Neuronal stem cell (in vitro differentiated cells): ENCODE measurements at regions not wholly inside any gene's neighbourhood (a gene's known extent, or its start where the extent isn't known, plus 50 kb on each side); places are given as distances from the start of the nearest gene placed in this dataset.

Experiments used
- DNase-seq: peaks from one replicate; pipeline ENCODE4 v3.0.0-alpha.2; 2013; ENCODE audit warnings: low spot score
- H2AFZ ChIP-seq: one replicate; pipeline ENCODE4 v1.6.1; 2013; ENCODE audit warnings: mild to moderate bottlenecking, low read length, inconsistent platforms
- H2AK5ac ChIP-seq: 2 replicates; pipeline ENCODE4 v1.6.1; 2013; ENCODE audit warnings: low read depth, mild to moderate bottlenecking, inconsistent platforms, low read length, moderate library complexity, mixed read lengths
- H2BK120ac ChIP-seq: 2 replicates; pipeline ENCODE4 v1.6.1; 2013; ENCODE audit warnings: low read depth, mild to moderate bottlenecking, inconsistent platforms, low read length, moderate library complexity, mixed read lengths
- H2BK12ac ChIP-seq: one replicate; pipeline ENCODE4 v1.6.1; 2013; ENCODE audit warnings: low read length, inconsistent platforms
- H2BK15ac ChIP-seq: 2 replicates; pipeline ENCODE4 v1.6.1; 2013; ENCODE audit warnings: mild to moderate bottlenecking, low read length, inconsistent platforms, mixed read lengths
- H2BK5ac ChIP-seq: one replicate; pipeline ENCODE4 v1.6.1; 2013; ENCODE audit warnings: inconsistent platforms, mild to moderate bottlenecking, low read length, moderate library complexity
- H3K14ac ChIP-seq: one replicate; pipeline ENCODE4 v1.6.1; 2013; ENCODE audit warnings: low read length, inconsistent platforms
- H3K18ac ChIP-seq: 2 replicates; pipeline ENCODE4 v1.6.1; 2013; ENCODE audit warnings: low read length, inconsistent platforms
- H3K23ac ChIP-seq: 2 replicates; pipeline ENCODE4 v1.6.1; 2013; ENCODE audit warnings: low read depth, mild to moderate bottlenecking, mixed read lengths, low read length, inconsistent platforms; ENCODE audit not compliant: poor library complexity
- H3K27ac ChIP-seq: replicated peaks from 3 replicates; pipeline ENCODE4 v1.5.1; 2013; ENCODE audit warnings: low read length, inconsistent platforms
- H3K27me3 ChIP-seq, 3 experiments: 2 replicates each; pipeline ENCODE4 v1.6.1; 2013; ENCODE audit warnings: low read length in 3 of 3, mild to moderate bottlenecking in 2 of 3, inconsistent platforms in 1 of 3, low read depth in 1 of 3, mixed read lengths in 1 of 3, moderate library complexity in 1 of 3; ENCODE audit not compliant: control insufficient read depth in 3 of 3, insufficient read depth in 3 of 3
- H3K36me3 ChIP-seq, 2 donors: replicated peaks in 1 of 2; 2 replicates each; pipeline ENCODE4 v1.6.1; 2013; ENCODE audit warnings: low read length in 2 of 2; ENCODE audit not compliant: control insufficient read depth in 2 of 2, insufficient read depth in 2 of 2
- H3K4ac ChIP-seq: 2 replicates; pipeline ENCODE4 v1.6.1; 2013; ENCODE audit warnings: inconsistent platforms, mild to moderate bottlenecking, low read length, moderate library complexity
- H3K4me1 ChIP-seq, 2 donors: 1 replicate in 1 of 2; 2 replicates in 1 of 2; pipeline ENCODE4 v1.6.1; 2013; ENCODE audit warnings: low read length in 2 of 2, low read depth in 1 of 2; ENCODE audit not compliant: control insufficient read depth in 2 of 2, insufficient read depth in 1 of 2
- H3K4me2 ChIP-seq: one replicate; pipeline ENCODE4 v1.6.1; 2013; ENCODE audit warnings: mild to moderate bottlenecking, low read length, inconsistent platforms; ENCODE audit not compliant: insufficient read depth, poor library complexity, severe bottlenecking
- H3K4me3 ChIP-seq, 2 donors: 2 replicates each; pipeline ENCODE4 v1.5.1; 2013; ENCODE audit warnings: low read length in 2 of 2, mild to moderate bottlenecking in 2 of 2, inconsistent platforms in 1 of 2, moderate library complexity in 1 of 2
- H3K79me1 ChIP-seq: one replicate; pipeline ENCODE4 v1.6.1; 2013; ENCODE audit warnings: low read depth, mild to moderate bottlenecking, inconsistent platforms, low read length, moderate library complexity
- H3K9ac ChIP-seq: one replicate; pipeline ENCODE4 v1.6.1; 2013; ENCODE audit warnings: mild to moderate bottlenecking, low read depth, low read length, inconsistent platforms; ENCODE audit not compliant: poor library complexity
- H3K9me3 ChIP-seq, 2 donors: replicated peaks in 1 of 2; 2 replicates each; pipeline versions ENCODE3 to v1.6.1; 2013; ENCODE audit warnings: low read length in 2 of 2, mild to moderate bottlenecking in 2 of 2, inconsistent platforms in 1 of 2, low read depth in 1 of 2, mixed read lengths in 1 of 2, moderate library complexity in 1 of 2; ENCODE audit not compliant: control insufficient read depth in 2 of 2, insufficient read depth in 1 of 2
- H4K8ac ChIP-seq: one replicate; pipeline ENCODE4 v1.6.1; 2013; ENCODE audit warnings: low read depth, mild to moderate bottlenecking, inconsistent platforms, low read length, moderate library complexity
- H4K91ac ChIP-seq: one replicate; pipeline ENCODE4 v1.6.1; 2013; ENCODE audit warnings: low read length, low read depth, mild to moderate bottlenecking, inconsistent platforms; ENCODE audit not compliant: poor library complexity
- WGBS, 2 donors: extraction: QIAGEN DNeasy Blood & Tissue Kit; methylation state at CpG; one replicate each; pipeline ENCODE4 v1.1.7; 2013; ENCODE audit warnings: missing lambda C conversion rate in 2 of 2, mixed read lengths in 1 of 2; ENCODE audit not compliant: insufficient read length in 2 of 2, insufficient replicate concordance in 1 of 2; ENCODE audit errors: extremely low coverage in 2 of 2; 5-methylcytosine and 5-hydroxymethylcytosine counted together

DNA sequence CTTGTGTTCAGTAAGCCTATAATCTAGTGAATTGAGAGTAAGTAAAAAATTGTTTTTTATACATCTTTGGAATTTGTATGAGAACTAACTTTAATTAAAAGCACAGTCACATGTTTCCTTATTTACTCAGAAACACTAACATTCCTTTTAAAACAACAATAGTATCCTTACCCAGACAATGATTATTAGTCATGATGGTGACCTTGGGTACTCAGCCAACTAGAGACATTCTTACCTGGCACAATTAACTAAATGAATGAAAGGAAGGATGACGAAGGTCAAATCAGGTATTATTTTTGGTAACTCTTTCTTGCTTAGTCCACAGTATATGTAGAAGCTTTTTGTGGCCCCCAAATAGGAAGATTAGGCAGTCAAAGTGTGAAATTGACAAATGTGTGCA lies 901.0 kb downstream of the FAT4 start:
- no peaks in the 10 kb centered on the region for H3K4me1 ChIP-seq
- no peak overlapping the region for H2AFZ ChIP-seq
- H2AK5ac ChIP-seq, result no peak overlapping the region
- no peak overlapping the region for H3K4me3 ChIP-seq
- no peak overlapping the region for H2BK15ac ChIP-seq
- no peaks in the 10 kb centered on the region for H3K36me3 ChIP-seq
- no peaks in the 10 kb centered on the region for H3K9me3 ChIP-seq
- no peak overlapping the region for H3K23ac ChIP-seq
- no peak overlapping the region for H4K8ac ChIP-seq
- no CpG with 5 or more reads among the region's 1 CpG for WGBS, 2 donors
- H3K14ac ChIP-seq, result no peak overlapping the region
- H3K4me2 ChIP-seq, result no peak overlapping the region
- no peak for DNase-seq
- H2BK120ac ChIP-seq, result no peak overlapping the region
- H4K91ac ChIP-seq, result no peak overlapping the region
- H3K9ac ChIP-seq, result no peak overlapping the region
- H3K18ac ChIP-seq, result no peak overlapping the region
- no peak overlapping the region for H3K27ac ChIP-seq
- no peaks in the 10 kb centered on the region for H3K27me3 ChIP-seq
- H3K79me1 ChIP-seq, result no peaks in the 10 kb centered on the region
- no peak overlapping the region for H2BK12ac ChIP-seq
- H3K4ac ChIP-seq, result no peak overlapping the region
- no peak overlapping the region for H2BK5ac ChIP-seq

DNA sequence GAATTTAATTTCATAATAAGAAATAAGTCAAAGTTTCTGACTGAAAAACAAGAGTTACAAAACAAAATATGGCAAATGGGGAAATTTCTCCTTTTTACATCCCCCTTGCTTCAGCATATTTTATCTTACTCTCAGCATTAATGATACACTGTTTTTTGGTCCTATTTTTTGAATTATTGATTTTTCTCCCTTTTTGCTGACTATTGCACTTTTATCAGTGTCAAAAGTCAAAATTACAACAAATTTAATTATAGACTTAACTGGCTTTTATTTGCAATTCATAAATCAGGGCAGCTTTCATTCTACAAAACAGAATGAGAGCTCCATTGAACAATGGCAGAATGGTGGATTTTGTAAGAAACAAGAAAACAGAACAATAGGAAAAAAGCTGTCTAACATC lies 901.9 kb downstream of the FAT4 start:
- Histone ChIP-seq H3K4me3 (no peak overlapping the region), H3K23ac (no peak overlapping the region), H3K36me3 (no peaks in the 10 kb centered on the region), H3K79me1 (no peaks in the 10 kb centered on the region), H3K27me3 (no peaks in the 10 kb centered on the region), H2BK12ac (no peak overlapping the region), H3K14ac (no peak overlapping the region), H3K4me1 (no peaks in the 10 kb centered on the region), H2BK5ac (no peak overlapping the region), H3K18ac (no peak overlapping the region), H3K4me2 (no peak overlapping the region), H2AFZ (peak overlapping the region; percentile 23), H3K4ac (no peak overlapping the region), H4K8ac (no peak overlapping the region), H3K27ac (no peak overlapping the region), H3K9me3 (no peaks in the 10 kb centered on the region), H4K91ac (no peak overlapping the region), H2AK5ac (no peak overlapping the region), H2BK120ac (no peak overlapping the region), H2BK15ac (no peak overlapping the region), H3K9ac (no peak overlapping the region)
- no peak for DNase-seq

DNA sequence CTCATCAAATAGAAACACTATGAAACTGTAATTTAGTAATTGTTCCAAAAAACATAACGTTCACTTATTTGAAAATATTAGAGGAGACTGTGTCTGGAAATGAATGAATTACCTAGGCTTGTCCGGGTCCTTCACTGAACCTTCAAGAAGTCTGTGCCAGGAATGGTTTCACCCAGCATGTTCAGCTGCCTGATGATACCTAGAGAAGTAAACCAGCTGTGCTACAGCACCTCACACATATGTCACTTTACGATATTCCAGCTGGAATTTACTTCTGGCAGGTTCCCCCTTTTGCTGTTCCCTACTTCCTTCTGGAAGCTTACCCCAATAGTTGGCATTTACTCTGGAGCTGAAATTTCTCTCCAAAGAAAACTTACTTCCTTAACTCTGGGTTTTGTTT lies 906.5 kb downstream of the FAT4 start:
- no peak overlapping the region for H3K4me2 ChIP-seq
- H3K27ac ChIP-seq, result no peak overlapping the region
- no peak overlapping the region for H3K4ac ChIP-seq
- no peak for DNase-seq
- H3K18ac ChIP-seq, result no peak overlapping the region
- no peaks in the 10 kb centered on the region for H3K4me1 ChIP-seq
- no peak overlapping the region for H3K14ac ChIP-seq
- no peak overlapping the region for H2BK120ac ChIP-seq
- no peak overlapping the region for H4K91ac ChIP-seq
- H2BK5ac ChIP-seq, result no peak overlapping the region
- no peak overlapping the region for H4K8ac ChIP-seq
- no peak overlapping the region for H3K23ac ChIP-seq
- no peaks in the 10 kb centered on the region for H3K79me1 ChIP-seq
- no CpG with 5 or more reads among the region's 3 CpGs for WGBS, 2 donors
- no peak overlapping the region for H3K4me3 ChIP-seq
- no peak overlapping the region for H2BK15ac ChIP-seq
- no peak overlapping the region for H3K9ac ChIP-seq
- H3K36me3 ChIP-seq, result no peaks in the 10 kb centered on the region
- no peak overlapping the region for H2BK12ac ChIP-seq
- no peaks in the 10 kb centered on the region for H3K27me3 ChIP-seq
- no peak overlapping the region for H2AK5ac ChIP-seq
- no peak overlapping the region for H2AFZ ChIP-seq
- H3K9me3 ChIP-seq, result no peaks in the 10 kb centered on the region

DNA sequence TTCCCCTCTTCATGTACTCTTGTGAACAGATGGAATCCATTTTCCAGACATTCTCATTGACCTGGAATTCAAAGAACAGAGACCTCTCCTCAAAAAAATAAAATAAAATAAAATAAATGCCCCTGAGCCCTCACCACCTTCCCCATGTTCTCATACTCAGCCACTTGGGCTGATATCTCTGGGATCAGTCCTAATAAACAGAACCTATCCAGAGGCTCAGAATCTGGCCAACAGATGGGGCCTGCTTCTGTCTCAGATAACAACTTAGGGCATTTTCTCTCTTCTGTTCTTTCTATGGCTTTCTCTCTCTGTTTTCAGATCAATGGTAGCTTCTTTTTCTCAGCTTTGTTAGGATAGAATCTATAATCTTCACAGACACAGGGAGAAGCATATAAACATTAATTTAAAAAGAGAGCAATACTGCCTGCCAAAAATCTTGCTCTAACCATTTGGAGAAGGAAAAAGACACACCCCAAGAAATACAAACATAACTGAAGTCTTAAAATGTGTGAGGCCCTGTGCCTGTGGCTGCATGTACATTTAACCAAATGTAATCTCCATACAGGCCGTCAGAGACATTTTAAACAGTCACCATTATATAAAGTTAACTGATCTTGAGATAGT lies 907.1 kb downstream of the FAT4 start:
- Histone ChIP-seq H3K9me3 (no peaks in the 10 kb centered on the region), H3K4me1 (no peaks in the 10 kb centered on the region), H2AK5ac (no peak overlapping the region), H4K8ac (no peak overlapping the region), H3K23ac (no peak overlapping the region), H3K9ac (no peak overlapping the region), H2BK12ac (no peak overlapping the region), H3K4me3 (no peak overlapping the region), H3K4me2 (no peak overlapping the region), H4K91ac (no peak overlapping the region), H3K79me1 (no peaks in the 10 kb centered on the region), H2BK5ac (no peak overlapping the region), H3K27ac (no peak overlapping the region), H3K27me3 (no peaks in the 10 kb centered on the region), H2BK120ac (no peak overlapping the region), H3K4ac (no peak overlapping the region), H3K18ac (no peak overlapping the region), H2AFZ (peak overlapping the region; percentile 38), H3K36me3 (no peaks in the 10 kb centered on the region), H3K14ac (no peak overlapping the region), H2BK15ac (no peak overlapping the region)
- no CpG with 5 or more reads among the region's 1 CpG for WGBS, 2 donors
- DNase-seq, result no peak
